H1 (cell line): ENCODE measurements at regions not wholly inside any gene's neighbourhood (a gene's known extent, or its start where the extent isn't known, plus 50 kb on each side); places are given as distances from the start of the nearest gene placed in this dataset.

Experiments
- CTCF ChIA-PET: fragments of 300-600 bp; sonication (Branson Sonifier 250); formaldehyde crosslinking; loops from one replicate; lab custom pipeline; 2021; ENCODE audit not compliant: partially characterized antibody; lab: Charles Lee
- POLR2A ChIA-PET: fragments of 300-600 bp; sonication (Branson Sonifier 250); formaldehyde crosslinking; loops from one replicate; lab custom pipeline; 2021; ENCODE audit warnings: inconsistent platforms; ENCODE audit not compliant: partially characterized antibody; lab: Charles Lee
- DNase-seq, 2 experiments: peaks; one replicate each; pipeline versions ENCODE4 v3.0.0 to v3.0.0-alpha.2; 2010 to 2022; ENCODE audit warnings: low spot score in 2 of 2, low read depth in 1 of 2, mixed read lengths in 1 of 2
- FAIRE-seq: peaks from 2 replicates; lab custom pipeline; 2011; peaks lifted over from hg19 to GRCh38; lab: Jason Lieb, UNC
- H2AFZ ChIP-seq: 2 replicates; pipeline ENCODE4 v1.8.1; 2012; ENCODE audit warnings: low read length, inconsistent platforms
- H2AK5ac ChIP-seq: 2 replicates; pipeline ENCODE4 v1.6.1; 2013; ENCODE audit warnings: low read depth, low read length
- H2BK120ac ChIP-seq: replicated peaks from 2 replicates; pipeline ENCODE3; 2013; ENCODE audit warnings: low read depth, low read length, inconsistent platforms
- H2BK12ac ChIP-seq: 2 replicates; pipeline ENCODE4 v1.6.1; 2013; ENCODE audit warnings: low read depth, low read length
- H2BK15ac ChIP-seq: 2 replicates; pipeline ENCODE4 v1.6.1; 2013; ENCODE audit warnings: low read length
- H2BK20ac ChIP-seq: 2 replicates; pipeline ENCODE4 v1.6.1; 2013; ENCODE audit warnings: low read length
- H2BK5ac ChIP-seq: 2 replicates; pipeline ENCODE4 v1.6.1; 2013; ENCODE audit warnings: low read depth, low read length
- H3K14ac ChIP-seq: 2 replicates; pipeline ENCODE4 v1.6.1; 2013; ENCODE audit warnings: inconsistent platforms; ENCODE audit not compliant: insufficient read length
- H3K18ac ChIP-seq: 2 replicates; pipeline ENCODE4 v1.6.1; 2013; ENCODE audit warnings: low read length; ENCODE audit errors: extremely low read depth
- H3K23ac ChIP-seq: 2 replicates; pipeline ENCODE4 v1.6.1; 2013; ENCODE audit warnings: inconsistent platforms; ENCODE audit not compliant: insufficient read length
- H3K23me2 ChIP-seq: 2 replicates; pipeline ENCODE4 v1.6.1; 2013; ENCODE audit warnings: low read depth, low read length
- H3K27ac ChIP-seq: 2 replicates; pipeline ENCODE4 v1.6.1; 2011; ENCODE audit warnings: low read depth, low read length, inconsistent platforms
- H3K27me3 ChIP-seq, 4 experiments: replicated peaks in 1 of 4; 1 replicate in 1 of 4; 2 replicates in 3 of 4; pipeline versions ENCODE4 v1.6.1 to v1.8.1; 2011 to 2013; ENCODE audit warnings: low read length in 3 of 4, mild to moderate bottlenecking in 3 of 4, inconsistent platforms in 2 of 4, mixed read lengths in 2 of 4, moderate library complexity in 1 of 4; ENCODE audit not compliant: control insufficient read depth in 3 of 4, insufficient read depth in 3 of 4; ENCODE audit errors: extremely low read depth in 1 of 4
- H3K36me3 ChIP-seq, 4 experiments: 2 replicates each; pipeline versions ENCODE4 v1.6.1 to v1.8.1; 2011 to 2013; ENCODE audit warnings: mild to moderate bottlenecking in 4 of 4, low read length in 3 of 4, moderate library complexity in 2 of 4, control low read depth in 1 of 4, inconsistent platforms in 1 of 4; ENCODE audit not compliant: insufficient read depth in 4 of 4, control insufficient read depth in 2 of 4
- H3K4ac ChIP-seq: replicated peaks from 2 replicates; pipeline ENCODE3; 2013; ENCODE audit warnings: low read length, low read depth, mixed read lengths, inconsistent platforms; ENCODE audit not compliant: insufficient read length
- H3K4me1 ChIP-seq, 4 experiments: replicated peaks in 1 of 4; 1 replicate in 1 of 4; 2 replicates in 3 of 4; pipeline versions ENCODE4 v1.6.1 to v1.8.1; 2011 to 2013; ENCODE audit warnings: low read length in 3 of 4, inconsistent platforms in 2 of 4, mixed read lengths in 1 of 4; ENCODE audit not compliant: insufficient read depth in 4 of 4, control insufficient read depth in 3 of 4
- H3K4me2 ChIP-seq, 2 experiments: 2 replicates each; pipeline versions ENCODE4 v1.6.1 to v1.8.1; 2011 to 2013; ENCODE audit warnings: low read depth in 2 of 2, low read length in 2 of 2, control low read depth in 1 of 2, inconsistent platforms in 1 of 2, mild to moderate bottlenecking in 1 of 2; ENCODE audit not compliant: insufficient read depth in 1 of 2
- H3K4me3 ChIP-seq, 4 experiments: fragments of 200-600, 300-600 bp in 1 of 4; sonication (generic), shearing (Covaris generic), sonication (Bioruptor Twin) in 1 of 4; 2 replicates each; pipeline versions ENCODE4 v1.5.1 to v1.8.1; 2011 to 2016; ENCODE audit warnings: low read length in 4 of 4, low read depth in 3 of 4, control low read depth in 2 of 4, inconsistent platforms in 2 of 4, mild to moderate bottlenecking in 2 of 4, mixed read lengths in 1 of 4, moderate library complexity in 1 of 4; ENCODE audit not compliant: insufficient read depth in 2 of 4; ENCODE audit errors: extremely low read depth in 1 of 4
- H3K56ac ChIP-seq: replicated peaks from 2 replicates; pipeline ENCODE3; 2013; ENCODE audit warnings: low read depth, mild to moderate bottlenecking, mixed read lengths, low read length, inconsistent platforms; ENCODE audit not compliant: insufficient read length
- H3K79me1 ChIP-seq: 2 replicates; pipeline ENCODE4 v1.6.1; 2013; ENCODE audit warnings: low read depth, low read length, control low read depth
- H3K79me2 ChIP-seq, 2 experiments: 2 replicates each; pipeline versions ENCODE4 v1.6.1 to v1.8.1; 2012 to 2013; ENCODE audit warnings: low read length in 2 of 2, mild to moderate bottlenecking in 2 of 2, inconsistent platforms in 1 of 2; ENCODE audit not compliant: insufficient read depth in 2 of 2, control insufficient read depth in 1 of 2
- H3K9ac ChIP-seq, 4 experiments: replicated peaks in 1 of 4; 1 replicate in 1 of 4; 2 replicates in 3 of 4; pipeline versions ENCODE4 v1.6.1 to v1.8.1; 2011 to 2013; ENCODE audit warnings: low read depth in 3 of 4, low read length in 3 of 4, control low read depth in 2 of 4, mild to moderate bottlenecking in 2 of 4, moderate library complexity in 2 of 4, inconsistent platforms in 1 of 4; ENCODE audit errors: extremely low read depth in 1 of 4
- H3K9me3 ChIP-seq, 2 experiments: 2 replicates each; pipeline versions ENCODE4 v1.6.1 to v1.8.1; 2012 to 2013; ENCODE audit warnings: mild to moderate bottlenecking in 2 of 2, moderate library complexity in 2 of 2, control low read depth in 1 of 2, inconsistent platforms in 1 of 2, low read depth in 1 of 2, low read length in 1 of 2, mixed read lengths in 1 of 2; ENCODE audit not compliant: insufficient read depth in 2 of 2
- H4K20me1 ChIP-seq, 2 experiments: replicated peaks in 1 of 2; 2 replicates each; pipeline versions ENCODE3 to v1.8.1; 2011 to 2013; ENCODE audit warnings: inconsistent platforms in 2 of 2, low read length in 2 of 2, mild to moderate bottlenecking in 1 of 2; ENCODE audit not compliant: insufficient read depth in 2 of 2, control insufficient read depth in 1 of 2
- H4K5ac ChIP-seq: 2 replicates; pipeline ENCODE4 v1.6.1; 2013; ENCODE audit warnings: low read length, low read depth, mixed read lengths, inconsistent platforms; ENCODE audit not compliant: insufficient read length
- H4K8ac ChIP-seq: 2 replicates; pipeline ENCODE4 v1.8.0; 2013; ENCODE audit warnings: mild to moderate bottlenecking, moderate library complexity, low read length, inconsistent platforms; ENCODE audit not compliant: insufficient read depth; ENCODE audit errors: extremely low read depth
- H4K91ac ChIP-seq: replicated peaks from 2 replicates; pipeline ENCODE3; 2013; ENCODE audit warnings: low read length, mixed read lengths, inconsistent platforms; ENCODE audit not compliant: insufficient read length
- FOSL1 ChIP-seq: IDR thresholded peaks from 2 replicates; pipeline ENCODE4 v1.6.1; 2011; ENCODE audit warnings: mild to moderate bottlenecking, low read depth, low read length, moderate library complexity; ENCODE audit not compliant: insufficient read depth
- WGBS, 2 experiments: shearing (Covaris generic) in 1 of 2; methylation state at CpG; one replicate each; pipeline versions ENCODE4 v1.1.6 to v1.1.7; 2013 to 2015; ENCODE audit warnings: low lambda C conversion rate in 2 of 2, mixed read lengths in 2 of 2, inconsistent platforms in 1 of 2, low coverage in 1 of 2, missing lambda C conversion rate in 1 of 2; ENCODE audit not compliant: insufficient replicate concordance in 2 of 2, insufficient coverage in 1 of 2, insufficient read length in 1 of 2; ENCODE audit errors: extremely low coverage in 1 of 2, missing lambda C conversion rate in 1 of 2; 5-methylcytosine and 5-hydroxymethylcytosine counted together

DNA sequence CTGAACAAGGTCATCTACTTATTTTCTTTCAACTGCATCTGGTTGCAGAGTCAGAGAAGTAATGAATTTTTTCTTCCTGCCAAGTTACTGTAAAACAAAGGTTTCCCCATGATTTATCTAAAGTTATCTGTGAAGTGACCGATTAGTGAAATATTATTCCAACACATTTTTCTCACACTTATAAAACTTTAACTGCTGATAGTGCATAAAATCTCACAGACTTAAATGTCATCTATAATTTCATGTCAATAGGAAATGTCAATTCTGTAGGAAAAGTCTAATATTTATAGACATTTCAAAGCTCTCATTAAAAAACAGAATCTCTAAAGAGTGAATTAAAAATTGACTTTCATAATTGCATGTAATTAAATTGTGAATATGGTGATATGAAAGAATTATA, 397.2 kb downstream of the SLITRK1 start:
- DNase-seq (no peak), FAIRE-seq (no peak)
- H3K4me2 ChIP-seq, result no peak overlapping the region
- no peaks in the 10 kb centered on the region for H3K36me3 ChIP-seq
- H2BK120ac ChIP-seq, result no peak overlapping the region
- H2BK20ac ChIP-seq, result no peak overlapping the region
- H3K4me3 ChIP-seq, result no peak overlapping the region
- H3K14ac ChIP-seq, result no peak overlapping the region
- no peak overlapping the region for H3K18ac ChIP-seq
- no peak overlapping the region for H3K23ac ChIP-seq
- H4K91ac ChIP-seq, result no peak overlapping the region
- H4K20me1 ChIP-seq, result no peaks in the 10 kb centered on the region
- H3K79me2 ChIP-seq, result no peaks in the 10 kb centered on the region
- H2BK5ac ChIP-seq, result no peak overlapping the region
- no peak overlapping the region for H3K9ac ChIP-seq
- no peak overlapping the region for H3K56ac ChIP-seq
- H3K27ac ChIP-seq, result no peak overlapping the region
- no peak overlapping the region for H2AFZ ChIP-seq
- no peak overlapping the region for H4K8ac ChIP-seq
- POLR2A ChIA-PET, result no interaction called here
- no peak overlapping the region for H3K4ac ChIP-seq
- no peaks in the 10 kb centered on the region for H3K23me2 ChIP-seq
- H3K4me1 ChIP-seq, result no peaks in the 10 kb centered on the region
- no peak overlapping the region for H2BK12ac ChIP-seq
- no peaks in the 10 kb centered on the region for H3K9me3 ChIP-seq
- no peaks in the 10 kb centered on the region for H3K79me1 ChIP-seq
- CTCF ChIA-PET, result interaction anchor here (1.3 kb wide), 1 partner anchor 26 kb away, joined by 3 read pairs; no protein-coding TSS in a partner anchor
- H3K27me3 ChIP-seq, result no peaks in the 10 kb centered on the region
- 94% methylated on average over 1 of the region's 1 CpG; no CpG with 5 or more reads in 1 of the 2 experiments for WGBS, 2 experiments
- no peak overlapping the region for H2BK15ac ChIP-seq
- no peak overlapping the region for H2AK5ac ChIP-seq
- H4K5ac ChIP-seq, result no peak overlapping the region
- no peak for TF ChIP-seq FOSL1
